HuH-7.5 (cell line): ENCODE measurements at regions not wholly inside any gene's neighbourhood (a gene's known extent, or its start where the extent isn't known, plus 50 kb on each side); places are given as distances from the start of the nearest gene placed in this dataset.
"Not testable (repeated sequence)": the region's sequence is repeated elsewhere in the genome, so short reads cannot be mapped to it uniquely, and the experiment has no call there.

ENCODE experiments used
- DNase-seq: peaks from one replicate; pipeline ENCODE4 v3.0.0; 2011; ENCODE audit warnings: low spot score

- not testable (repeated sequence) for DNase-seq
Observed at GRCh38 chr15:26026671-26027070, 163.5 kb upstream of the ATP10A start.

- DNase-seq, result no peak
Observed at GRCh38 chr15:26024241-26024640, 161.1 kb upstream of the ATP10A start.

DNA sequence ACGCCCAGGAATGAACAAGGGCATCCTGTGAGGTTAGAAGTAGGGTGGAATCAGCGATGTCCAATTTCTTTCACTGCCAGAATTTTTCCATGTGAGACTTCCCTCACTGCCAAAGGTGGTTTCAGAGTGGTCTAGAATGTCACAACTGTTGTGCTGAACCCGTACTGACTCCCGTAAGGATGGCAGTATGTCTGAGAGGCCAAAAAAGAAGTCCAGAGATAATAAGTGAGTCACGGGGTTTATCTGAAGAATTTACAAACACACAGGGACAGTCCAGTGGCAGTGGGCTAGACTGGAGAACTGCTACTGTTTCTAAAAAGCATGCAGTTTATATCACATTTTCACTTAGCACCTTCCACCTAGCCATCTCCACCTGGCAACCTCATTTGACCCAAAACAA, 160.6 kb upstream of the ATP10A start:
- no peak for DNase-seq

DNA sequence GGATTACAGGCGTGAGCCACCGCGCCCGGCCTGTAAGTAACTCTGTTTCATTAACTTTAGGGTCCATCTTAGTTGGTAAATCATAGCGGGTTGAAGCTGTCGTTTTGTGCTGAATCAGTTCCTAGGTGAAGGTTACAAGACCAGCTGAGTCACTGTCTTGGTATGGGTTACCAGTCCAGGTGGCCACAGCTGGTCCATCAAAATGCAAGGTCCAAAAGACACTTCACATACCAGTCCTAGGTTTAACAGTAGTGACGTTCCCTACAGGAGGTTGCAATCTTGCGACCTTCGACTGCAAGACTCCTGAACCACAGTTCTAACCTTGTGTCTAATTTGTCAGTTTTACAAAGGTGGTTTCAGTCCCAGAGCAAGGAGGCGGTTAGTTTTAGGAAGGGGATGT, 160.1 kb upstream of the ATP10A start:
- no peak for DNase-seq

- DNase-seq, result no peak
Observed at GRCh38 chr15:26020871-26021270, 157.7 kb upstream of the ATP10A start.

DNA sequence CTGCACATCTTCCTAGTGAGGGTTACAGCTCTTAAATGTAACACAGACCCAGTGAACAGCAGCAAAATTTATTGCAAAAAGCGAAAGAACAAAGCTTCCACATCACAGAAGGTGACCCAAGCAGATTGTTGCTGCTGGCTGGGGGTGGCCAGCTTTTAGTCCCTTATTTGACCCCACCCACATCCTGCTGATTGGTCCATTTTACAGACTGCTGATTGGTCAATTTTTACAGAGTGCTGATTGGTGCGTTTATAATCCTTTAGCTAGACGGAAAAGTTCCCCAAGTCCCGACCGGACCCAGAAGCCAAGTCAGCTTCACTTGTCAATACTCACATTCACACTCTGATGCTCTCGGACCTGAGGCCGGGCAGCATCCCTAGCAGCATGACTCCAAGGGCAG, 154.5 kb upstream of the ATP10A start:
- DNase-seq, result no peak

GRCh38 chr15:26015516-26016075, 152.5 kb upstream of the ATP10A start:
- no peak for DNase-seq

DNA sequence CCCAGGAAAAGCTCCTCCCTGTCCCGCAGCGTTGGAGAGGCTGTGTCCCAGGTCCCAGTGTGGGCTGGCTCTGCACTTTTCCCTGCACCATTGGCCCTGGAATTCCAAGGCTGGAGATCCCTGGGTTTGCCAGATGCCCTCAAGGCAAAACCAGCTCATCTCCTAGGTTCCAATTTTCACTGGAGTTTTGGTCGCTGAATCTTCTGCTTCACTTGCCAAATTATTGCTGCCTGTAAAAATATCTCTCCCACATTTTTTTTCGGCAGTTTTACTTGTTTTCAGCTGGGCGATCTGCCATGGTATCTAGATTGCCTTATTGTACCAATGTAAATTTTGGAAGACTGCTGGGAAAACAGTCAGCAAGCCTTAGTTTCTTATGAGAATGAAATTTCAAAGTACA, 150.9 kb upstream of the ATP10A start:
- DNase-seq, result no peak

GRCh38 chr15:26011916-26012315, 148.8 kb upstream of the ATP10A start:
- DNase-seq, result no peak

- DNase-seq, result no peak
Observed at GRCh38 chr15:26007151-26007550, 144.0 kb upstream of the ATP10A start.

DNA sequence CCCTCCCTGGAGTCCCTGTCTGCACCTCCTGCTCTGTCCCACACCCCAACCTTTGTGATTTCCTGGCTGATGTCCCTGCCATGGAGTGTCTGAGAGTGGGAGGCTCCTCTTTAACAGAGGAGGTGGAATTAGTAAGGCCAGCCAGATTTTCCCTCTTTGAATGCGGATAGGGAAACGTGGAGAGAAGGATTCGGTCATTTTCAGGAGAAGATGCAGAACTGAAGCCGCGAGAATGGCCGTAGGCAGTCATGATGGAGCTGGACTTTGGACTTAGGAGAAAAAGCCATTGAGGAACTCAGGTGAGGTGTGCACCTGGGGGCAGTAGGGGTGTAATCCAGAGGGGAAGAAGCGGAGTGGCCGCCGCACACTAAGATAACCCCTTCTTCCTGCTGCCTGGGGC, 138.1 kb upstream of the ATP10A start:
- DNase-seq, result no peak

GRCh38 chr15:25993506-25993905, 130.4 kb upstream of the ATP10A start:
- no peak for DNase-seq

DNA sequence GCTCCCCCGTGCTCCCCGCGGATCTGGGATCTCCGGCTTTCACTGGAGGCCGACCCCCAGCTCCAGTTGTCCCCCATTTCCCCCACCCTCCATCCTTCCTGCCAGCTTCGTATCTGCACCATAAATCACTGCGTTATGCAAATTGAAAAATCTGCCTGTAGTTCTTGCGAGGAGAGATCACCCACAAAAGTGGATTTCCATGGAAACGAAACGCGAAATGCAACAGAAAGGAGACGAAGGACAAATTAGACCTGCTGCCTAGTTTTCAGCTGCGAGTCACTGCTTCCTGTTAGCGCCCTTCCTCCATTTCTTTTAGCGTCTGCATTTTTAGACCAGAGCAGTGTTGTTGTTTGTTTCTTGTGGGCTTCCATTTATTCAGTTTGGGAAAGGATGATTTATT, 127.1 kb upstream of the ATP10A start:
- DNase-seq, result no peak

DNA sequence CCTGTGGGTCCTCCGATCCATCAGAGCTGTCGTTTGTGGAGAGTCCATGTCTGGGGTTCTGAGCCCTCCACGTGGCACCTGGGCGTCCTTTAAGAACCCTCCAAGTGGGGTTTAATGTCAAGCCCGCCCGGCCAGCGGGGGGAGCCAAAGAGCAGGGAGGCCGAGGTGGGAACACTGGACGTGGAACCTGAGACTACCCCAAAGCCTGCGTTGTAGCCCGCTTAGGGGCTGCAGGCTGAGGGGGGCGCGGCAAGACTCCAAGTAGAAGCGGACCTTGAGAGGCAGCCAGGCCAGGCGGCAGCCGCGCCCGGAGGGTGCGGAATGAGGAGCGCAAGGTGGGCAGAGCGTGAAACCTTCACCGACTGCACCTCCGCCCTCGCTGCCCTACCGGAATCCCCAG, 126.2 kb upstream of the ATP10A start:
- DNase-seq, result no peak

GRCh38 chr15:25988716-25989115, 125.6 kb upstream of the ATP10A start:
- not testable (repeated sequence) for DNase-seq

DNA sequence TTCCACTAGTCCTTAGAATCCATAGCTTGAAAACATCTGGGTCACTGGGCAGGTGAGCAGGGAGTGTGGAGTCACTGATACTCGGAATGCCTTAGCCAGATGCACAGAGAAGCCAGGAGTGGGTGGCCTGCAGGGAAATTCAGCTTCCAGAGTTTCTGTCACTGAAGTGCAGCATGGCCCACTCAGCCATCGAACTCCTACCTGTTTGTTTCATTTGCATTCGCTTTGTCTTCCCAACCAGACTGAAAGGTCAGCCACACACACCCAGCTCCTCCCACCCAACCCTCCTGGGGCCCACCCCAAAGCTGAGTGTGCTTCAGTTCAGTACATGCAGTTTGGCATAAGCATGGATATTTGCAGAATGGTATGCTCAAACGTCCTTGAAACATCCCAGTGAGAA, 124.5 kb upstream of the ATP10A start:
- no peak for DNase-seq

GRCh38 chr15:25985165-25985564, 122.0 kb upstream of the ATP10A start:
- DNase-seq, result no peak

- DNase-seq, result no peak
Observed at GRCh38 chr15:25982736-25983135, 119.6 kb upstream of the ATP10A start.

- no peak for DNase-seq
Observed at GRCh38 chr15:25981114-25981513, 118.0 kb upstream of the ATP10A start.

GRCh38 chr15:25972141-25972675, 109.1 kb upstream of the ATP10A start:
- no peak for DNase-seq

DNA sequence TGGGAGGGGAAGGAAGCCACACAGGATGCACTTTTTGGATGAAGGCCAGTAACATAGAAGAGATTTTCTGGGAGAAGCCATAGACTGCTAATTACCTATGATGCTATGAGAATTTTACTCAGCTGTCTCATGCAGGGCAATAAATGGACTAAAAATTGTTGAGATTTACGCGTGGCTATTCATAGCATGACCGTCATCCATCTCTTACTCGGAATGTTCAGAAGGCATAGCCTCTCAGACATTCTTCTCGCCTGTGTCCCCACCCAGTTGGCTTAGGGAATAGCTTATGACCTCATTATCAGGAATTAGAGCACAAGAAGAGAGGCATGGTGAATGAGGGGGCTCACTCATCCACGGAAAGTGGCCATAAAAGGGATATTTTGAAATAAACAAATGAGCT, 107.9 kb upstream of the ATP10A start:
- no peak for DNase-seq

DNA sequence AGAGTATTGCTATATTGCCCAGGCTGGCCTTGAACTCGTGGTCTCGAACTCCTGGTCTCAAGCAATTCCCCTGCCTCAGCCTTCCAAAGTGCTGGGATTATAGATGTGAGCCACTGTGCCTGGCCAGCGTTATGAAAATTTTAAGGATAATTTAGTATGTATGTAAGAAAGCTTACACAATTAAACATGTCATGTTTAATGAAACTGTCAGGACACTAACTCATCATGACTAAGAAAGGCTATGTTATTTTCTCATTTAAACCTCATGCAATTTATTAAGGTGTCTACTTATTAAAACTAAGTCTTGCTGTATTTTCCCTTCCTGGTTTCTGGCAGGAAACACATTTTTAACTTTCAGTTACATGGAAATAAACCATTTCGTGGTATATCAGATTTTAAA, 106.8 kb upstream of the ATP10A start:
- DNase-seq, result no peak

- no peak for DNase-seq
Observed at GRCh38 chr15:25967116-25967515, 104.0 kb upstream of the ATP10A start.

GRCh38 chr15:25965326-25965725, 102.2 kb upstream of the ATP10A start:
- DNase-seq, result no peak

GRCh38 chr15:25960273-25960672, 97.1 kb upstream of the ATP10A start:
- DNase-seq, result no peak
